ENCODE measurements at regions not wholly inside any gene's neighbourhood (a gene's known extent, or its start where the extent isn't known, plus 50 kb on each side); places are given as distances from the start of the nearest gene placed in this dataset.

DNA sequence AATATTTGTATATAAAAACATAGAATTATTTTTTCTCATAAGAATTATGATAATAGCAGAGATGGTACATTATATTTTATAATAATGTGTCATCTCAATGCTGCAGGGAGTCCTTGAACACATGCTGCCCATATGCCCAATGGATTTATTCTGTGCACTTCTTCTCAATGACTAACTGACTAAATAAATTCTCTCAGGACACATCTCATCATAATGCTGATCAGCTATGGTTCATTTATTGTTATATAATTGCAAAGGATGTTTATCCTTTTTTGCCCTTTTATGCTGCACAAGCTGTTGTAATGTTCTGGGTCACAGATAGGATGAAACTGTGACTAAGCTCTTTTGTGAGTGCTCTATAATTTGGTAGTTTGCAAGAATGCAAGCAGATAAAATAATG, 1273.3 kb upstream of the ATXN8OS start:
- no peak for TF ChIP-seq POLR2AphosphoS5 (IDR thresholded peaks at IDR 0.05; ENCODE audit: low read depth, low read length)
- TF ChIP-seq POLR2A (IDR thresholded peaks at IDR 0.05; ENCODE audit: low read depth, low read length) = no peak
- no peak for TF ChIP-seq TAF1 (IDR thresholded peaks at IDR 0.05; ENCODE audit: low read depth, low read length)
